Glomerular visceral epithelial cell (primary cell): ENCODE measurements at regions not wholly inside any gene's neighbourhood (a gene's known extent, or its start where the extent isn't known, plus 50 kb on each side); places are given as distances from the start of the nearest gene placed in this dataset.
A peak's percentile ranks its signal among the peaks of the same experiment; 100 is the strongest.

Source experiments
- DNase-seq: peaks from one replicate; pipeline ENCODE4 v3.0.0-alpha.2; 2016; ENCODE audit errors: extremely low spot score

- no peak for DNase-seq
Measured at GRCh38 chr12:92554158-92555073, 148.4 kb upstream of the PLEKHG7 start.

DNA sequence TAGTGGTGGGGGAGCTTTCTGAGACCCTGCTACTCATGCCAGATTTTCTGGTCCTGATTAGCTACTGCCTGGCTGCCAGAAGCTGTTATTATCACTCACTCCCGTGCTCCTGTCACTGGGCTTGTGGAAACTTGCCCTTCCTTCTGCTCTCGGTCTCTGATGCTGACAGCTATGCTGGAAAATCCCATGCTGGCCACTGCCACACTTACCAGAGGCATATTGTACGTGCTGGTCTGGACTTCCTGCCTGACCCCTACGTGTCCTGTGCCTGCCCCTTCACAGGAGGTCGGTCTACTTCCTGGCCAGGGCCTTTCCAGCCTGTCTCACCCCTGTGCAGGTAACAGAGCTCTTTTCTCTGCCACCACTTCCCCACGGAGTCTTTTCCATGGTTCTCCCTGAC is 149.4 kb upstream of the PLEKHG7 start:
- DNase-seq: peak; percentile 63

DNA sequence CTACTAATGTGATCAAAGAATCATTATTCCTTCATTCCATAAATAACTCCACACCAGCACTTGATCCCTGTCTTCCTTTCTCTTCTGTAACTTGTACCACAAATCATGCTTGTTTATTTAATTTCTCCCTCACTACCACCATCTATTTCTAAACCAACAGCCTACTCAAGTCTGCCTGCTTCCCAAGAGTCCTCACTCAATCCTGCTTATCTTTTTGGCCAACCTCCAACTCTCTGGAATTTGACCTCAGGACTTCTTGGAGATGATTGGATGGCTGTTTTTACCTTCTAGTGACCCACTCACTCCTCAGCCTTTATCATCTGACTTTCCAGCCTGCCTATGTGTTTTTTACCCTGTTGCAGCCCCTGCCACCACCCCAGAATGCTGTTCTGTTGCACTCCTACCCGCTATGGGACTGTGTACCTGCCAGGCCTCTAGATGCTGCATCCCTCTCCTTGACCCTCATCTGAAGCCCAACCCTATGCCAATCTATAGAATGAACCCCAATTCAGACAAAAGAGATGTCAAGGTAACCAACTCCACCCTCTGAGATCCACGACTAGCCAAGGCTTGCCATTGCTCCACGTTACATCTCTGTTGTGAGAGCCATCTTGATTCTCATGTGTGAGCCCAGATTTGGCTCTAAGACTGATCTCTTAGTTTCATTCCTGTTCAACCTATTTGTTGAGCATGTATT is 150.2 kb upstream of the PLEKHG7 start:
- DNase-seq: peak; percentile 45

- DNase-seq: peak; percentile 85
Measured at GRCh38 chr12:92551853-92552397, 150.9 kb upstream of the PLEKHG7 start.

GRCh38 chr12:92551210-92551609 is 151.6 kb upstream of the PLEKHG7 start:
- DNase-seq: no peak

- no peak for DNase-seq
Measured at GRCh38 chr12:92550661-92551060, 152.1 kb upstream of the PLEKHG7 start.

GRCh38 chr12:92550254-92550653 is 152.5 kb upstream of the PLEKHG7 start:
- no peak for DNase-seq

DNA sequence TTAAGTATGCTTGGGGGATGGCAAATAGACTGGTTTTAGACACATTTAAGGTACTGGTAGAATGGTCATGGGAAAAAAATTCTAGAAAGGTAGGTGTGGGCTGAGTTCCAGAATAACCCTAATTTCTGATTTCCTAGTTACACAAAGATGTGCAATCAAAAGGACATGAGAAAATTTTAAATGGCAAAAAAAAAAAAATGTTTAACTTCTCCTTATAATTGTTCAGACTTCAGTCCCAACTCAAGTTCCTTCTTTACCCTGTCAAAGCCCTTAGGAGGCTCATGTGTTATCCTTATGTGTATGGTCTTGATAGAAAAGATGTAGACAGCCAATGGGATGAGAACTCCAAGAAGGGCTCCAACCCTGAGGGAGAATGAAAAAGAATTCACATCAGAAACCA is 153.3 kb upstream of the PLEKHG7 start:
- DNase-seq: no peak

- no peak for DNase-seq
Measured at GRCh38 chr12:92547906-92548305, 154.9 kb upstream of the PLEKHG7 start.

- DNase-seq: no peak
Measured at GRCh38 chr12:92547420-92547819, 155.4 kb upstream of the PLEKHG7 start.

DNA sequence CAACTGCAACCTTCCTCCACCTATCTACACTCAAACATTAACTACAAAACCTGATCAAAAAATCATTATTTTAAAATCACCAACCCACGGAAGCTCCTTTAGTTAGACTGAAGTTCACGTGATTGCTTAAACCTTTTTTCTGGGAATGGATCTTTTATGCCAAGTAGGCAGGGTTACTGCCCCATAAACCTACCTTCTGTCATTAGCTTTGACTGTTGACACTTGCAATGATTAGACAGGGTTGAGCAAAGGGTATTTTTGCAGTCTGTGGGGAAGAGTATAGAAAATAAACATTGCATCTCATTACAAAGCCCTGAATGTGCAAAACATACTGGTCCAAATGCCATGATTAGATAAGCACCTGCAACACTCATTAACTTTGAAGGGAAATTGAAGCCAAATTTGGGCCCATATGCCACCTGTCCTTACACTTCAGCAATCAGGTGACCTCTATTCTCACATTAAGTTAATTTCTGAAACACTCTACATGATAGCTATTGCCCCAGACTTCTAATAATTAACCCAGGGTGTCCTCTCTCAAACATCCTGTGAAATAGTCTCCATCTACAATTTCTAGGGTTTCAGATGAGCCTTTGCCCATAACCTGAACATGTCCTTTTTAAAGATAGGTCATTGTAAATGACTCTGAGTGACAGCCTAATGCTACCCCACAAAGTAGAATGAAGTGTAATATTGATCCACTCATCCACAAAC is 156.0 kb upstream of the PLEKHG7 start:
- no peak for DNase-seq

DNA sequence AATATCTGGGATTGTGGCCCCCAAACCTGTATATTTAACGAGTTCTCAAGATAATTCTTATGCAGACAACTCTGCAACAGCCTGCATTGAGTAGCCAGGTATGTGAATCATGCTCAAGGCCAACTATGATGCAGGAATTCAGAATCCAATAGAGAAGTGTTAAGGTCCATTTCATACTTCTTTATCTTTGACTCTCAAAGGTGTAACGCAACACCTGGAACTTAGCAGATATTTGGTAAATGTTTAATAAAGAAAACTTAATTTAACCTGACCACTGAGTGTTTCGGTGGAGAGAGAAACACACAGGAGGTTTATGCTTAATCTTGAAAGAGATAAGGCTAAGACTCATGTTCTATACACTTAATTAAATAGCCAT is 156.5 kb upstream of the PLEKHG7 start:
- no peak for DNase-seq

GRCh38 chr12:92544322-92544721 is 158.5 kb upstream of the PLEKHG7 start:
- no peak for DNase-seq

- no peak for DNase-seq
Measured at GRCh38 chr12:92543840-92544239, 158.9 kb upstream of the PLEKHG7 start.

GRCh38 chr12:92543359-92543758 is 159.4 kb upstream of the PLEKHG7 start:
- DNase-seq: no peak

GRCh38 chr12:92541731-92542130 is 161.1 kb upstream of the PLEKHG7 start:
- no peak for DNase-seq

DNA sequence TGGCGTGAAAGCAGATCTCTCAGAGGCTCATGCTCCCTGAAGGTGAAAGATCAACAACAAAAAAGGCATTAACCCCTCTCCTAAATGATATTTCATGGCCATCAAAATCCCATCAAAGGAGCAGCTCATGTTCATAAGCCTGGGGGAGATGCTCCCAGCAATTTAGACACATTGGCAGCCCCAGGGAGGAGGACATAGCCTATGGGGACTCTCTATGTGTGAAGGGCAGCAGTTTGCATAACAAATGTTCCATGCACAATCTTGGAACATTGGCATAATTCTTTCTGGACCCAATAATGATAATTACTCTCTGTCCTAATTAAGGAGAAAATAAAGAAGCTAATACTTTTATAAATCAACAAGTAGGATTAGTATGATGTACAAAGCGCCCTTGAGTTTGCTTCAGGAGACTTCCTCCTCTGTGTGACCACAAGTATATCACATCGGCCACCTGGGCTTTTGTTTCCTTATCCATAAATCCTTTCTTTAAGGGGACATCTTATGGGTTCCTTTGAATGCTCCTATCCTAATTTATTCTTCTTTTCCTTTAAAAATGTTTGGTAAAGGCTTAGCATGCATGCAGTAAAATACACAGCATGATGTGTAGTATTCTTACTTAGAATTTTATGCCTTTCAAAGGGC is 161.9 kb upstream of the PLEKHG7 start:
- DNase-seq: no peak

GRCh38 chr12:92539976-92540781 is 162.6 kb upstream of the PLEKHG7 start:
- DNase-seq: no peak

GRCh38 chr12:92539110-92539749 is 163.6 kb upstream of the PLEKHG7 start:
- DNase-seq: peak; percentile 68

DNA sequence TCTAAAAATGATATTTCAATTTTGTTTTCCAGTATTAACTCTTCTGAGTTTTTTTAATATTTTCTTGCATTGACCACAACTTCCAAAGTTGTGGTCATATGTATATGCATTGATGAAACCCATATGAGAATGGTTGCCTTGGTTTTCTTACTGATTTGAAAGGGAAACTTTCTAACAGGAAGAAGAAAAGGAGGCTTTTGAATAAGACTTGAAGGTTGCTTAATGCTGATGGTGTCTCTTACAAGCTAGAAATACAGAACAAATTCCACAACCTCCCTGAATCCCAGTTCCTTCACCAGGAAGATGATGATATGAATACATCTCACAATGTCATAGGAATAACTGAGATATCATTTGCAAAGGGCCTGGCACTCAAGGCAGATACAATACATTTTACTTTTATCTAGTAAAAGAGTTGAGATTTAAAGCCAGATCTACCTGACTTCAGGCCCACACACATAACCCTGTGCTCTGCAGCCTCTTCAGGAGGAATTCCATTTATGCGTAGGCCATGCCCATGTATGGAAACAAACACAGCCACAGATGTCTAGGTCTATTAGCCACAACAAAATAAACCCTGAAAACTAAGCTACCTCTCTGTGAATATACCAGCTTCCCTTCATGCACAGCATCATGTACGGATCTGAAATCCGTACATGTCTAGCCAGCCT is 165.4 kb upstream of the PLEKHG7 start:
- no peak for DNase-seq
